Activated CD4-positive, alpha-beta T cell treated with anti-CD3 and anti-CD28 coated beads, Interleukin-2, amount 10 ng/mL, durations not matched to agents 24 days and 14 days (primary cell): ENCODE measurements at regions not wholly inside any gene's neighbourhood (a gene's known extent, or its start where the extent isn't known, plus 50 kb on each side); places are given as distances from the start of the nearest gene placed in this dataset.

Source experiments
- DNase-seq: peaks from one replicate; pipeline ENCODE4 v3.0.0; 2022
- H3K27ac Mint-ChIP-seq: one replicate; pipeline ENCODE4 v1.8.0; 2022; ENCODE audit warnings: mild to moderate bottlenecking, mixed read lengths
- H3K27me3 Mint-ChIP-seq: one replicate; pipeline ENCODE4 v1.8.0; 2022; ENCODE audit warnings: mixed read lengths
- H3K36me3 Mint-ChIP-seq: one replicate; pipeline ENCODE4 v1.8.0; 2022; ENCODE audit warnings: low read depth, mild to moderate bottlenecking, mixed read lengths
- H3K4me1 Mint-ChIP-seq: one replicate; pipeline ENCODE4 v1.8.0; 2021; ENCODE audit warnings: mixed read lengths
- H3K4me3 Mint-ChIP-seq: one replicate; pipeline ENCODE4 v1.8.0; 2022; ENCODE audit warnings: mild to moderate bottlenecking, moderate library complexity, mixed read lengths
- H3K9me3 Mint-ChIP-seq: one replicate; pipeline ENCODE4 v1.8.0; 2021; ENCODE audit warnings: mixed read lengths
- intact Hi-C: fragments of 100-400 bp; cut with micrococcal nuclease; formaldehyde crosslinking; loops from one replicate; pipeline ENCODE4 v1.15.1; 2023

DNA sequence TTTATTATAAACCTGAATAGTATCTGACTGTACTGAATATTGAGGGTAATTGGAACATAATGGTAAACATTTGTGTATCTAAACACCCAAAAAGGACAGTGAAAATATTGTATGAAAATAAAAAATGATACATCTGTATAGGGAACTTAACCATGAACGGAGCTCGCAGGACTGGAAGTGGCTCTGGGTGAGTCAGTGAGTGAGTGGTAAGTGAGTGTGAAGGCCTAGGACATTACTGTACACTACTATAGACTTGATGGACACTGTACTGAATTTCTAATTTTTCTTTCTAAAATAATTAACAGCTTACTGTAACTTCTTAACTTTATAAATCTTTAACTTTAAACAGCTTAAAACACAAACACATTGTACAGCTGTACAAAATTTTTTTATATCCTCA lies 454.5 kb upstream of the FZD8 start:
- Mint-ChIP-seq H3K27ac (no peak overlapping the region), H3K36me3 (no peaks in the 10 kb centered on the region)
- intact Hi-C loops: no loop called here

DNA sequence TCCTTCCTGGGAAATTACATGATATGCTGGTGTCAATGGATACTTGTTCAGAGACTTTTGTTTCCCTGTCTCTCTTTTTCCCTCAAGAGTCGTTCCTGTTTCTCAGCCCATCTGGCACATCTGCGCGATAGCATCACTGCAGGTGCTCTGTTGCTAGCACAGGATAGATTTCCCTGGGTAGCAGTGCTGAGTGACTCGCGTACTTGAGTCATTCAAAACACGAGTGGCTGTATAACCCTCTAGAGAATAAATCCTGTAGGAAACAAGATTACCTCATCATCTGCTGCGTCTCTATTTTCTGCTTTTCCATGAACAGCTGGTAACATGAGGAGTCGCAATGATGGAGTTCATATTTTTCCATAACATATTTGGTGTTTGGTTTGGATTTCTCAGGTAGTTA lies 452.0 kb upstream of the FZD8 start:
- no peaks in the 10 kb centered on the region for H3K27me3 Mint-ChIP-seq
- H3K27ac Mint-ChIP-seq: no peak overlapping the region
- intact Hi-C loops: no loop called here
- peaks cover 4% of the 10 kb centered on the region for H3K9me3 Mint-ChIP-seq
- DNase-seq: no peak
- no peak overlapping the region for H3K4me3 Mint-ChIP-seq
- no peaks in the 10 kb centered on the region for H3K36me3 Mint-ChIP-seq
- H3K4me1 Mint-ChIP-seq: no peaks in the 10 kb centered on the region

More for the DNA sequence above, 454.5 kb upstream of the FZD8 start:
- no peak overlapping the region for H3K4me3 Mint-ChIP-seq
- no peak for DNase-seq
- peaks cover 4% of the 10 kb centered on the region for H3K9me3 Mint-ChIP-seq
- no peaks in the 10 kb centered on the region for H3K4me1 Mint-ChIP-seq
- no peaks in the 10 kb centered on the region for H3K27me3 Mint-ChIP-seq

DNA sequence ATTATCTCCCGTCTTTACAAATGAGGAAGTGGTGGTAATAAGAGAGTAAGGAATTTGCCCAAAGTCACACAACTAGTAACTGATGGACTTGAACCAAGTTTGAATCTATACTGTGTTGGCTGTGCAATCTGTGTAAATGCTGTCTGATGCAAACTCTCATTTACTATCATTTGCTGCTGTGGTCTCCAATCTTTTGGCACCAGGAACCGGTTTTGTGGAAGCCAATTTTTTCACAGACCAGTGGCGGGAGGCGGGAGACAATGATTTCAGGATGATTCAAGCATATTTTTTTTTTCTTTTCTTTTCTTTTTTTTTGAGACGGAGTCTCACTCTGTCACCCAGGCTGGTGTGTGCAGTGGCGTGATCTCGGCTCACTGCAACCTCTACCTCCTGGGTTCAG lies 450.0 kb upstream of the FZD8 start:
- intact Hi-C loops: no loop called here

DNA sequence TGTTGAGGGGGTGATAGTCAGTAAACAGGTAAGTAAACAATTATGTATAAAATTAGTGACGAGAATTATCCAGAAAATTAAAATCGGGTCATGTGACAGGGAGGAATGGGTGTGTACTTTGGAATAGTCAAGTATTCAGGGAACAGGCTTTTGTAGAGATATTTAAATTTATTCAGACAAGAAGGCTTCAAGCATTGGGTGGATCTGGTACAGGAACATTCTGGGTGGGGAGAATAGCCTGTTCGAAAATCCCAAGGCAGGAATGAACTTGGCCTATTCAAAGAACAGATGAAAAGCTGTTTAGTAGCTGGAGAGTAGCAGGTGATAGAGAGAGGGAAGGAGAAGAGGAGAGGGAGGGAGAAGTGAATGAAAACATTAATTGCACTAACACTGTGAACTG lies 448.9 kb upstream of the FZD8 start:
- intact Hi-C loops: no loop called here
- Mint-ChIP-seq H3K36me3 (no peaks in the 10 kb centered on the region), H3K27ac (no peak overlapping the region), H3K4me3 (no peak overlapping the region), H3K9me3 (peaks cover 4% of the 10 kb centered on the region), H3K27me3 (no peaks in the 10 kb centered on the region), H3K4me1 (no peaks in the 10 kb centered on the region)
- no peak for DNase-seq

More for the DNA sequence above, 450.0 kb upstream of the FZD8 start:
- H3K9me3 Mint-ChIP-seq: peaks cover 4% of the 10 kb centered on the region
- H3K27ac Mint-ChIP-seq: no peak overlapping the region
- DNase-seq: no peak
- H3K4me3 Mint-ChIP-seq: no peak overlapping the region
- H3K36me3 Mint-ChIP-seq: no peaks in the 10 kb centered on the region
- no peaks in the 10 kb centered on the region for H3K4me1 Mint-ChIP-seq
- H3K27me3 Mint-ChIP-seq: no peaks in the 10 kb centered on the region

DNA sequence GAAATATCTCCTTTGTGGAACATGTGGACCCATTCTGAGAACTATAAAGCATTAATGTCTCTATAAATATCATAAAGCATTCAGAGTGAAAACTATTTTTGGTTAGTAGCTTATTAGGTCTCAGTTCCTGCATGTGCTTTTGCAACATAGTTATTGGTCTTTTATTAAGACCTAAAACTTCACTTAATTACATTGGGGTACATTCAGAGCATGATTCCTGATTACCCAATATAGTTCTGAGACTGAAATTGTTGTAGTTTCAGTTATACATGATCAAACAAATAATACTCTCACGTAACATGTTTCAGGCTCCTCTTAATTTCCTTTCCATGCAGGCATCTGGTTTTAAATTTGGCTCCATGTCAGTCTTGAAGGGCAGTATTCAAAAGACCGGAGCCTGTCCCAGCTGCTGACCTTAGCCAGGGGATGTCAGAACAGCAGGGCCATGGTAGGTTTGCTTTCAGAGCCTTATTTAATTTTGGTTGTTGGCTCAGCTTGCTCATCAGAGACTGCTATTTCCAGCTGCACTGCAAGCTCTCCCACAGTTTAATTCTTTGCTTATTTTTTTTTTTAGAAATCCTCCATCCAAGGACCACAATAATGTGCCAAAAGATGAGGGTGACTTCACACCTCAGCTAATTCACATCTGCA lies 447.8 kb upstream of the FZD8 start:
- Mint-ChIP-seq H3K9me3 (peaks cover 5% of the 10 kb centered on the region), H3K27me3 (no peaks in the 10 kb centered on the region), H3K27ac (no peak overlapping the region), H3K36me3 (no peaks in the 10 kb centered on the region), H3K4me1 (no peaks in the 10 kb centered on the region), H3K4me3 (no peak overlapping the region)
- intact Hi-C loops: no loop called here
- no peak for DNase-seq

DNA sequence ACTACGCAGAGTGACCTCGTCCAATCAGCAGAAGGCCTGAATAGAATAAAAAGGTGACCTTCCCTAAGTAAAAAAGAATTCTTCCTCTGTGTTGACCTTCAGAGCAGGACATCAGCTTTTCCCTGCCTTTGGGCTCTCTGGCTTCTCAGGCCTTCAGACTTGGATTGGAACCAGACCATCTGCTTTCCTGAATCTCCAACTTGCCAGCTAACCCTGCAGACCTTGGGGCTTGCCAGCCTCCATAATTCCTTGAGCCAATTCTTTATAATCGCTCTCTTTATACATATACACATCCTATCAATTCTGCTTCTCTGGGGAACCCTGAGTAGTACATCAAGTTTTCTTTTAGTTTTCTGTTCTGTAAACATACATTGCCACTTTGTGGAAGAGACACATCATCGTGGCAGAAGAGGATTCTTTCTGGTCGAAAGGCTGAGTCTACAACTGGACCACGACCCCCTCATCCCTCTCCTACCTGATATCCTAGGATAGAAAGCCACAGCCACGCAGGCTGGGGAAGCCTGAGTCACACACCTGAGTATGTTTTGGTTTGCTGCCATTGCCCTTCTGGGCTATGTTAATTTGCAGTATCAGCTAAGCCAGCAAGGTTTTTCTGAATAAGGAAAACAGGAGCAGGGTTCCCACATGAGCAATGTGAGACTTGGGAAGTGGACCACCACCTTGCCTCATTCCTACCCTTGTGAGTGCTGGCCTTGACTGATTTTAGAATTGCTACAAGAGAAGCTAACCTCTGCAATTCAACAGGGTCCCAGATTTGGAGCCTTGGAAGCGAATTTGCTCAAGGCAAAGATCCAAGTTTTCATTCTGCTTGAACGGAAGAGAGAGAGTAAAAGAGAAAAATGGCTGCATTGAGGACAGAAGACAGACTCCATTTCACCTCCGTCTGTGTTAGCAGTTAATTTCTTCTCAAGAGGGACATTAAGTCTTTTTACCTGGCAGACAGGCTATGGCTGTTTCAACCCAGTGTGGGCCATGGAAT lies 445.2 kb upstream of the FZD8 start:
- H3K36me3 Mint-ChIP-seq: no peaks in the 10 kb centered on the region
- H3K9me3 Mint-ChIP-seq: peaks cover 6% of the 10 kb centered on the region
- no peaks in the 10 kb centered on the region for H3K4me1 Mint-ChIP-seq
- H3K4me3 Mint-ChIP-seq: no peak overlapping the region
- no peak for DNase-seq
- no peak overlapping the region for H3K27ac Mint-ChIP-seq
- intact Hi-C loops: no loop called here
- H3K27me3 Mint-ChIP-seq: no peaks in the 10 kb centered on the region

DNA sequence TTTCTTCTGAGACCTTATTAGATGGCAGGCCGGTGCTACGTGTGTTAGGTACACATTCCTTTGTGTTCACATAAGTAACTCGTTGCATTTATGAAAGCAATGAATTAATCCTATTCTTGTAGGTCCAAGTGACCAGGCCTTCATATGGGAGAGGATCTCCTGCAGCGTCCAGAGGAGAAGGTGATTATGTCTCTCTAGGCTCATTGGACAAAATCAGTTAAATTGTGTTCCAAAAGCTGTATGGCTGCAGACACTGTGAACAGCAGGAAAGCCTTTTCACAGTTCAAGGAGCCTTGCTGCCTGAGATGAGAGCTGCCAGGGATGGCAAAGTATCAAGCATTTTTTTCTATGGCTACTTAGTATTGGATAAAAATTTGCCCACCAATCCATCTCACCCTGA lies 433.1 kb upstream of the FZD8 start:
- intact Hi-C loops: no loop called here
- Mint-ChIP-seq H3K36me3 (no peaks in the 10 kb centered on the region), H3K4me1 (no peaks in the 10 kb centered on the region), H3K27ac (no peak overlapping the region), H3K4me3 (no peak overlapping the region), H3K27me3 (no peaks in the 10 kb centered on the region), H3K9me3 (no peaks in the 10 kb centered on the region)
- DNase-seq: no peak

DNA sequence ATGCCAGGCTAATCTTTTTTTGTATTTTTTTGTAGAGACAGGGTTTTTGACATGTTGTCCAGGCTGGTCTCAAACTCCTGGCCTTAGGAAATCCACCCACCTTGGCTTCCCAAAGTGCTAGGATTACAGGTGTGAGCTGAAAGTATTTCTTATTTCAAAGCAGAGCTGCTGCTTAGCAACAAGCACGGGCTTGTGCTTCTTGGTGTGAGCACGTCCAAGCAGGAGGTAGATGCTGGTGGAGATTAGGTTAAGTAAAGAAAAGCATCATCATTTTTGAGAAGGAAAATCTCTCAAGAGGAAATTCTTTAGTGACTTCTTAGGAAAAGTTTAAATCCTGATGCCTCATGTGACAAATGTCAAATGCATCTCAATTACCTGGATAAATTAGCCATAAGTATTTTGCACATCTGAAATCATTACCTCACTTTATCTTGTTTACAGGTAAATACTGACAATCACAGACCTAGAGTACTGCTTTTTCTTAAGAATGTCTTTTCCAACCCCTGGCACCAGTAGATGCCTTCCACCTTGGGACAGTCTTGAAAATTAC lies 431.8 kb upstream of the FZD8 start:
- no peak overlapping the region for H3K4me3 Mint-ChIP-seq
- no peaks in the 10 kb centered on the region for H3K27me3 Mint-ChIP-seq
- H3K36me3 Mint-ChIP-seq: no peaks in the 10 kb centered on the region
- H3K4me1 Mint-ChIP-seq: no peaks in the 10 kb centered on the region
- intact Hi-C loops: no loop called here
- no peaks in the 10 kb centered on the region for H3K9me3 Mint-ChIP-seq
- no peak for DNase-seq
- no peak overlapping the region for H3K27ac Mint-ChIP-seq

DNA sequence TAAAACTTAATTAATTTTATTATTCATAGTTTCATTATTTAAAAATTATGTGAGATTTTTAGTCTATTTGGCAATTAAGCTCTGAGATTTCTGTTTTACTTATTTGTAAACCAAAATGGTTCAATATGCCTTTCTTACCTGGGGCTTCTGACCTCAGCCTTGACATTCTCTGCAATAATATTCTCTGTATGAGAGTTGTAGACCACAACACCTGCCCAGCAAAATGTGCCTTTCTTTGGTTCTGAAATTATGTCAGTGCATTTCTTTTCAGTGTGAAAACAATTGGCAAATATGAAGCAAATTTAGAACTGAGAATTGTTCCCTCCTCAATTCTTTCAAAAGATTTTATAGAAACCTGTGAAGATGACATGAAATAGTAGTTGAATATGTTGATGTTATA lies 426.4 kb upstream of the FZD8 start:
- Mint-ChIP-seq H3K27ac (no peak overlapping the region), H3K36me3 (no peaks in the 10 kb centered on the region), H3K4me3 (no peak overlapping the region), H3K4me1 (no peaks in the 10 kb centered on the region), H3K9me3 (no peaks in the 10 kb centered on the region), H3K27me3 (no peaks in the 10 kb centered on the region)
- DNase-seq: no peak
- intact Hi-C loops: no loop called here

DNA sequence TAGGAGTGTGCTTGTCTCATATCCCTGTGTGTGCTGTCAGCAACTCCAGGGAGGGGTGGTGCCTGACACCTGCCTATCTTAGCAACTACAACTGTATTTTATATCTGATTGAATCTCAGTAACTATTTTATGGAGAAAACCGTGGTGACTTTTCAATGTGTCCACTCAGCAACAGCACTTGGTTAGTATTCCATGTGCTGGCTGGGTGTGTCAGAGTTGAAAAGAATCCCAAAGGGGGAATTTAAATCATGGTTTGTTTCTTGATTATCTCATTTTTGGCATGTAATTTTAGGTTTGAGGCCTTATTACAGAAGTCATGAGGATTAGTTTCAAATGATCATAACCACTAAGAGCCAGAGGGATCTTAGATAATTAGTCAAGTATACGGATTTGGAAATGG lies 425.7 kb upstream of the FZD8 start:
- no peak for DNase-seq
- Mint-ChIP-seq H3K36me3 (no peaks in the 10 kb centered on the region), H3K9me3 (no peaks in the 10 kb centered on the region), H3K27me3 (no peaks in the 10 kb centered on the region), H3K27ac (no peak overlapping the region), H3K4me1 (no peaks in the 10 kb centered on the region), H3K4me3 (no peak overlapping the region)
- intact Hi-C loops: no loop called here

DNA sequence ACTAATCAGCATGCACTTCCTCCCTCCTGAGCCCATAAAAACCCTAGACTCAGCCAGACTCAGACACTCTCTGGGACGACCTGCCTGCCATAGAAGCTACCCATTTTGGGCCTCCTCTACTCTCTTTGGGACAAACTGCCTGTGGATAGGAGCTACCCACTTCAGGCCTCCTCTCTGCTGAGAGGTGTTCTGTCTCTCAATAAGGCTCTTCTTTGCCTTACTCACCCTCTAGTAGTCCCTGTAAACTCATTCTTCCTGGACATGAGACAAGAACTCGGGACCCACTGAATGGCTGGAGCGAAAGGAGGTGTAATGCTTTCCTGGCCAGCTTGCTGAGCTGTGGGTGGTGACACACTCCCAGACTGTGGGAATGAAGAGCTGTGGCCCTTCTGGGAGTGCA lies 424.8 kb upstream of the FZD8 start:
- Mint-ChIP-seq H3K4me1 (no peaks in the 10 kb centered on the region), H3K4me3 (no peak overlapping the region), H3K9me3 (no peaks in the 10 kb centered on the region), H3K27ac (no peak overlapping the region), H3K36me3 (no peaks in the 10 kb centered on the region), H3K27me3 (no peaks in the 10 kb centered on the region)
- no peak for DNase-seq
- intact Hi-C loops: no loop called here

DNA sequence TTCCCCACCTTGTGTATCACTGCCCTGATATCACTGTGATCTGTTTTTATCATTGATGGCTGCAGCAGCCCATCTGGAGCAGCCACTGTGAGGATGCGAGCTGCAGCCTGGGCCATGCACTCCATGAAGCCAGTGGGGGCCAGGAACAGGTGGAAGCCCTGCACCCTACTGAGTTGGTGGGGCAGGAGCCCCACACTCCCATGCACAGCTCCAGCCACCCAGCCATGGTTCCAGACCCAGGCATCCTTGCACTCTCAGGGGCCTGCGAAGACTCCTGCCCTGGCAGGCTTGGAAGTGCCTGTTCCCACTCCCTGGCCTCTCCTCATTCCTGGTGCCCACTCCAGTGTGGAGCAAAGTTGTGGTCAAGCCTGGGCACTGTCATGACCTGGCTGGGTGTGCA lies 424.0 kb upstream of the FZD8 start:
- H3K4me3 Mint-ChIP-seq: no peak overlapping the region
- H3K36me3 Mint-ChIP-seq: no peaks in the 10 kb centered on the region
- no peaks in the 10 kb centered on the region for H3K9me3 Mint-ChIP-seq
- intact Hi-C loops: no loop called here
- H3K27ac Mint-ChIP-seq: no peak overlapping the region
- no peak for DNase-seq
- no peaks in the 10 kb centered on the region for H3K4me1 Mint-ChIP-seq
- no peaks in the 10 kb centered on the region for H3K27me3 Mint-ChIP-seq

DNA sequence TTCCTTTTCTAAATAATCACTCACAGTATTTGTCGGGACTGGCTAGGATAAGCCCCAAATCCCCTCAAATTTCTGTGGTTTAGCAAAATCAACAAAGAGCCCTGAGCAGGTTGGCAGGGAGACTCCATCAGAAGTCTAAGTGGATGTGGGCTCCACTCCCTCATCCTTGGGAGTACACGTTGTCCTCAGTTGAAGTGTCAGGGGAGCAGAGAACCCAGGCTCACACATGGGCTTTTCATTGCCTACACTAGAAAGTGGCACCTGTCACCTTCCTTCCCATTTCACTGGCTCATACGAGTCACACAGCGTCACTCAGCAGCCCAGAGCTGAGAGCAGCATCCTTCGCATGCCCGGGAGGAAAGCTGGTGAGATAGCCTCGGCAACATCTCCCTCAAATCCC lies 421.3 kb upstream of the FZD8 start:
- Mint-ChIP-seq H3K9me3 (no peaks in the 10 kb centered on the region), H3K27me3 (no peaks in the 10 kb centered on the region), H3K36me3 (no peaks in the 10 kb centered on the region), H3K27ac (no peak overlapping the region), H3K4me1 (no peaks in the 10 kb centered on the region), H3K4me3 (no peak overlapping the region)
- no peak for DNase-seq
- intact Hi-C loops: no loop called here

DNA sequence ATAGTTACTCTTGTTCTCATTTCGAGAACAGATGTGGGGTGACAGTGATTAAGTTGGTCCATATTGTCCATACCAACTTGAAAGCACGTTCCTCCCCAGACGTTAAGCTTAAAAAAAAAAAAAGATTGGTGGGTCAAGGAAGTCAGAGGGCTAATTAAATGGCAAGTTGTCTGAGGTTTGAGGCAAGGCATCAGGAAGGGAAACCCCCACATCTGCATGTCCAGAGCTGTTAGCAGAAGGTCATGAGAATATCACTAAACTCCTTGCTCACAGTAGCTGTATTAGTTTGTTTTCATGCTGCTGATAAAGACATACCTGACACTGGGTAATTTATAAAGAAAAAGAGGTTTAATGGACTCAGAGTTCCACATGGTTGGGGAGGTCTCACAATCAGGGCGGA lies 415.6 kb upstream of the FZD8 start:
- DNase-seq: no peak
- intact Hi-C loops: no loop called here
- H3K4me1 Mint-ChIP-seq: no peaks in the 10 kb centered on the region
- H3K27me3 Mint-ChIP-seq: no peaks in the 10 kb centered on the region
- no peak overlapping the region for H3K27ac Mint-ChIP-seq
- peaks cover 4% of the 10 kb centered on the region for H3K9me3 Mint-ChIP-seq
- H3K4me3 Mint-ChIP-seq: no peak overlapping the region
- H3K36me3 Mint-ChIP-seq: no peaks in the 10 kb centered on the region
